ENCODE measurements at regions not wholly inside any gene's neighbourhood (a gene's known extent, or its start where the extent isn't known, plus 50 kb on each side); places are given as distances from the start of the nearest gene placed in this dataset.

GRCh38 chr18:56541340-56541739, 97.1 kb downstream of the TXNL1 start:
- Histone ChIP-seq H3K79me2 (ENCODE audit: control insufficient read depth, insufficient read depth, low read length) (no peaks in the 10 kb centered on the region), H3K9me3 (replicated peaks; ENCODE audit: control insufficient read depth, insufficient read depth, low read length) (no peaks in the 10 kb centered on the region), H3K27me3 (replicated peaks in 1 of 2; ENCODE audit: control insufficient read depth in 2 of 2, insufficient read depth in 2 of 2, low read length in 1 of 2) (no peaks in the 10 kb centered on the region), H3K36me3 (ENCODE audit: control insufficient read depth in 2 of 2, insufficient read depth in 2 of 2, low read length in 1 of 2) (no peaks in the 10 kb centered on the region), H3K9ac (ENCODE audit: control insufficient read depth, insufficient read depth, low read length) (no peak overlapping the region), H4K20me1 (ENCODE audit: control insufficient read depth, insufficient read depth) (no peaks in the 10 kb centered on the region), H3K4me1 (ENCODE audit: control insufficient read depth, insufficient read depth, low read length) (no peaks in the 10 kb centered on the region), H2AFZ (ENCODE audit: control insufficient read depth, low read depth, low read length) (no peak overlapping the region), H3K4me3 (no peak overlapping the region), H3K27ac (ENCODE audit: control insufficient read depth, insufficient read depth) (no peak overlapping the region), H3K4me2 (ENCODE audit: control insufficient read depth, insufficient read depth) (no peak overlapping the region)
- DNase-seq (ENCODE audit: low read depth, low spot score) (no peak), ATAC-seq (peak; percentile 40), FAIRE-seq (no peak)
- POLR2A ChIA-PET, result interaction anchor here (0.8 to 1.5 kb wide), 2 partner anchors 10 to 65 kb away, joined by 3 to 6 read pairs; no protein-coding TSS in a partner anchor
- CTCF ChIA-PET, result interaction anchor here (0.6 to 1.4 kb wide), 4 partner anchors 17 to 1016 kb away, joined by 3 to 5 read pairs (median 4); no protein-coding TSS in a partner anchor
- intact Hi-C loops (cut with micrococcal nuclease; ENCODE audit: unreplicated experiment) (no loop called here), in situ Hi-C loops (cut with MboI) (no loop called here)
- no TSS peak for BruUV-seq (replicated peaks)
- SMC1A ChIA-PET (ENCODE audit: uncharacterized antibody, unreplicated experiment), result interaction anchor here (0.8 to 2.6 kb wide), 9 partner anchors 9 to 43 kb away, joined by 3 to 9 read pairs (median 4); no protein-coding TSS in a partner anchor
- 50% methylated on average over 2 of the region's 2 CpGs for WGBS (ENCODE audit: insufficient coverage, insufficient replicate concordance, low lambda C conversion rate, missing lambda C conversion rate)
- TF ChIP-seq EGR1 (IDR thresholded peaks at IDR 0.05; ENCODE audit: borderline replicate concordance in 1 of 2, low read depth in 2 of 2, low read length in 2 of 2) (no peak), PML (IDR thresholded peaks at IDR 0.05; ENCODE audit: low read length) (no peak)
- RAD21 ChIA-PET (ENCODE audit: unreplicated experiment), result interaction anchor here (1.0 to 1.4 kb wide), 2 partner anchors 12 to 91 kb away, joined by 3 to 9 read pairs; no protein-coding TSS in a partner anchor

- in situ Hi-C loops (cut with MboI) (no loop called here), intact Hi-C loops (cut with micrococcal nuclease; ENCODE audit: unreplicated experiment) (no loop called here)
- H4K20me1 ChIP-seq (ENCODE audit: control insufficient read depth, insufficient read depth), result no peaks in the 10 kb centered on the region
- no peak overlapping the region for H3K27ac ChIP-seq (ENCODE audit: control insufficient read depth, insufficient read depth)
- TF ChIP-seq E2F4 (IDR thresholded peaks at IDR 0.05; ENCODE audit: low read depth, low read length) (no peak), MTA2 (IDR thresholded peaks at IDR 0.05; ENCODE audit: low read depth) (no peak), ZNF274 (IDR thresholded peaks at IDR 0.05; ENCODE audit: insufficient read depth, insufficient read length) (no peak), TARDBP (IDR thresholded peaks at IDR 0.05; ENCODE audit: borderline replicate concordance) (no peak)
- ATAC-seq, result no peak
- CTCF ChIA-PET, result no interaction called here
- no peaks in the 10 kb centered on the region for H3K4me1 ChIP-seq (ENCODE audit: control insufficient read depth, insufficient read depth, low read length)
- FAIRE-seq, result no peak
- no peaks in the 10 kb centered on the region for H3K27me3 ChIP-seq (replicated peaks in 1 of 2; ENCODE audit: control insufficient read depth in 2 of 2, insufficient read depth in 2 of 2, low read length in 1 of 2)
- WGBS (ENCODE audit: insufficient coverage, insufficient replicate concordance, low lambda C conversion rate, missing lambda C conversion rate), result 17% methylated on average over 2 of the region's 2 CpGs
- SMC1A ChIA-PET (ENCODE audit: uncharacterized antibody, unreplicated experiment), result interaction anchor here (0.6 to 1.5 kb wide), 3 partner anchors 8 to 87 kb away, joined by 3 to 5 read pairs (median 4); no protein-coding TSS in a partner anchor
- H2AFZ ChIP-seq (ENCODE audit: control insufficient read depth, low read depth, low read length), result no peak overlapping the region
- POLR2A ChIA-PET, result interaction anchor here (0.7 kb wide), 1 partner anchor 17 kb away, joined by 3 read pairs; no protein-coding TSS in a partner anchor
- no peaks in the 10 kb centered on the region for H3K36me3 ChIP-seq (ENCODE audit: control insufficient read depth in 2 of 2, insufficient read depth in 2 of 2, low read length in 1 of 2)
- BruUV-seq (replicated peaks), result no TSS peak
- no peak overlapping the region for H3K4me3 ChIP-seq
- no peak overlapping the region for H3K4me2 ChIP-seq (ENCODE audit: control insufficient read depth, insufficient read depth)
- RAD21 ChIA-PET (ENCODE audit: unreplicated experiment), result no interaction called here
- H3K9me3 ChIP-seq (replicated peaks; ENCODE audit: control insufficient read depth, insufficient read depth, low read length), result no peaks in the 10 kb centered on the region; the same call in 2 of the 3 replicates
- no peak overlapping the region for H3K9ac ChIP-seq (ENCODE audit: control insufficient read depth, insufficient read depth, low read length)
- no peaks in the 10 kb centered on the region for H3K79me2 ChIP-seq (ENCODE audit: control insufficient read depth, insufficient read depth, low read length)
- DNase-seq (ENCODE audit: low read depth, low spot score), result no peak
Observed at GRCh38 chr18:56538746-56539145, 99.6 kb downstream of the TXNL1 start.
